ENCODE measurements at regions not wholly inside any gene's neighbourhood (a gene's known extent, or its start where the extent isn't known, plus 50 kb on each side); places are given as distances from the start of the nearest gene placed in this dataset.
A peak's percentile ranks its signal among the peaks of the same experiment; 100 is the strongest.

DNA sequence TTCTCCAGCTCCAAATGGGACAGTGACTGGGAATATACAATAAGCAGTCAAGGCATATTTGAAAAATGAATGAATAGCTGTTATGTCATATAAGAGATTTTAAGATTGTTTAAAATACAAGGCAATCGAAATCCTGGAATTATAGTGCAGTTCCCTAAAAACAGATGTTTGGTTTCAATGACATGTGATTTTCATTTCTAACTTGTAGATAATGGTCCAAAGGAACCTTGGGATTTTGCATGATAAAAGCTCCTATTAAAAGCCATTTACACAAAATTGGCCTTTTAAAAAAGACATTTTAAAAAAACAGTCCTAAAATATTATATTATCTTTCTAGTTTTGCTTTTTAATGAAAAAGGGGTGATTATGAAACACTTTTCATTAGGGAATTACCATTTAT, 905.1 kb downstream of the GALC start:
- DNase-seq = no peak

DNA sequence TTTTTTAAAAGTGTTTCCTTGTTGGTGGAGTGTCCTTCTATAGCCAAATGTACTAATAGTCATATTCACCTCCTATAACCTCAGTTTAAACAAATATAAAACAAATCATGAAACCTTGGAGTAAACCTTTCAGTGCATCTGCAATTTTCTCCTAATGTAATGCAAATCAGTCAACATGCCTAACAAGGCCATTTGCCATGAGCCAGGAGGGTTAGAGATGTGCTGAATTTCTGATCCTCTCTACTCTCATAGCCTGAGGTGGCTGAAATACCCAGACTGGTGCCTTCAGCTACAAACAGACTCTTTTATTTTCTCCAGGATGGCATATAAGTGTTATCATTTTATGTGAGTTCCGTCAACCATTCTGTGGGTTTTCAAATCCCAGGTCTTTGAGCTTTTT, 908.1 kb downstream of the GALC start:
- no peak for DNase-seq

DNA sequence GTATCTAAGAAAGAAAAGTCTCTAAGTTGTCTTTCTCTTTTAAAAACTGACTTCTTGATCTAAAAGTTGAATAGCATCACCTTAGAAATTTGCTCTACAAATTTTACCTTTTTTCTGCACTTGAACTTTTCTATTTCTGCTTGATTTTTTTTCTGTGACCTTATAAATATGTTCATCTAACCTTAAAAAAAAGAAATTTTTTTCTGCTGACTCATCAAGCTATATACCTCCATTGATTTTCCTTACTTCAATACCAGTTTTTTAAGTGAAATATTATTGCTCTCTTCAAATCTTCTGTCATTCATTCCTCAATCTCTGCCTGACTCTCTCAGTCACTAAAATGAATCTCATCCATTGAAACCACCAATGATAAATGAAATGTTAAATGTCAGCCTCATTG, 910.1 kb downstream of the GALC start:
- no peak for DNase-seq

DNA sequence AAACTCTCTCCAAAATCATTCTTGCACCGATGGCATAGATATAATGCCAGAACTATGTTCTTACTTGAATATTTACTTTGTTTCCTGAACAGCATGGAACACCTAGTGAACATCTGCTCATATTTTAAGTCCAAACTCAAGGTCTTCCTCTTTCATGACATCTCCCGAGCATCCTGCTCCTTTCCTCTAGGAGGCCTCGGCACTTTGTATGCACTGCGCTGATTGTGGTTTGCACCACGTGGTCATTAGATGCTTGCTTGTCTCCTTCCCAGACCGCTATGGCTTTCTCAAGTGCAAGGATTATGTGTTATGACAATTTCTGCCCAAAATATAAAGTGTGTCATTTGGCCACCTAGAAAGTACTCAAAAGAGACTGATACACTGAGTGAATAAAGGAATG, 912.0 kb downstream of the GALC start:
- no peak for DNase-seq

DNA sequence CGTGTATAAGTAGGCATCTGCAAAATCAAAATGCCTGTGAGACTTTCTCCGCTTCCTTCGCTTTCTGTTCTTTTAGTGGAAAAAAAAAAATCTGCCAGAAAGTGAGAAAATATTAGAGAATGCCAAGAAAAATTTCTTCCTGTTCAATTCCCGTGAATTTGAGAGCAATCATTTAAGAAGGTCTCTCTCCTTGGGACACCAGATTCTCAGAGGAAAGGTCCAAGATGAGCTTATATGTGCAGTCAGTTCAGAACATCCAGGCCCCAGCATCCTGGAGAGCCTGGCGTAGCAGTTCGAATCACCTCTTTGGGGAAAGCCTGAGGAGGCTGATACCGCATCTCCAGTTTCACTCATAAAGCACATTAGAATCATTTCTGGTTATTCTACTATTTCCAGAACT, 912.8 kb downstream of the GALC start:
- no peak for DNase-seq

DNA sequence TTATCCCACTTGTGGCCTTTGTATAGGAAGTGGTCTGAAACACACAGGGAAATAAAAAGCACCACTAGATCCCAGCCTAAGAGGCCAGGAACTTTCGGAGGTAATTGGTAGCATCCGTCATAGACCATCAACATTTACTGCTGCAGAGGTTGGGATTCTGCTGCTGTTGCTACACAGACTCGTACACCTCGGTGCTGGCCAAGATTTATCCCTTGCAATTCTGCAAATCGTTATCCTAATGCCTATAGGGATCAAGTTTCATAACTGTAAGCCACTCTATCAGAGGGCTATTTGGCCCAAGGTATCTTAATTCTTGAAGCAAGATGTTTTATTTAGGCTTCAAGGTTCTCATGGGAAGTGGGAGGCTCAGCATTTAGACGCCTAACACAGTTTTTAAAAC, 913.6 kb downstream of the GALC start:
- no peak for DNase-seq

DNA sequence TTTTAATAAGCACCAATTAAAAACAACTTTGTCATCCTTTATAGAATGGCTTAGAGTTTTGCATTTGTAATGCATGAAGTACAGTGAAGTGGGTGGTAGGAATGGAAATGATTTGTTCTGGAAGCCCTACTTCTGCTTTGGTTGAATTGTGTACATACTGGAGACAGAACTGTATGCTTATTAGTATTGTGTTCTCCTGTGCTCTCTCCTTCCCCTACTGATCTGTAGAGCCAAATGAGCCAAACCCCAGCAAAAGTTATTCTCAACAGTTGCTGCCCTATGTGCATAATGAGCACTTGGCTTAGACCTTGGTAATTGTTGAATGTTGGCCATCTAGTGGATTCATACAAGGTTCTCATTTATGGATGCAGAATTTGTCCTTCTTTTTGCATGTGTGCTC, 916.1 kb downstream of the GALC start:
- no peak for DNase-seq

DNA sequence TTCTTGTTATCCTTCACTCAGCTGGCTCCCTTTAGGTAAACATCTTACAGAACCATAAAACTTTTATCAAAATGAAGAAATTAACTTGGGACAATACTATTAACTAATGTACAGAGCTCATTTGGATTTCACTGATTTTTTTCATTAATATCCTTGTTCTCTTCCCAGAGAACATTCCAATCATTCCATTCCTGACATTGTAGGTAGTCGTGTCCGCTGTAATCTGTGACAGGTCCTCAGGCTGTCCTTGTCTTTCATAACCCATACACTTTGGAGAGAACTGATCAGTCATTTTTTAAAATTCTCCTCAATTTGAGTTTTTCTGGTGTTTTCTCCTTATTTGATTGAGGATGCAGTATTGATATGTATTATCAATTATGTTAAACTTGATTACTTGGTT, 916.8 kb downstream of the GALC start:
- DNase-seq = no peak

DNA sequence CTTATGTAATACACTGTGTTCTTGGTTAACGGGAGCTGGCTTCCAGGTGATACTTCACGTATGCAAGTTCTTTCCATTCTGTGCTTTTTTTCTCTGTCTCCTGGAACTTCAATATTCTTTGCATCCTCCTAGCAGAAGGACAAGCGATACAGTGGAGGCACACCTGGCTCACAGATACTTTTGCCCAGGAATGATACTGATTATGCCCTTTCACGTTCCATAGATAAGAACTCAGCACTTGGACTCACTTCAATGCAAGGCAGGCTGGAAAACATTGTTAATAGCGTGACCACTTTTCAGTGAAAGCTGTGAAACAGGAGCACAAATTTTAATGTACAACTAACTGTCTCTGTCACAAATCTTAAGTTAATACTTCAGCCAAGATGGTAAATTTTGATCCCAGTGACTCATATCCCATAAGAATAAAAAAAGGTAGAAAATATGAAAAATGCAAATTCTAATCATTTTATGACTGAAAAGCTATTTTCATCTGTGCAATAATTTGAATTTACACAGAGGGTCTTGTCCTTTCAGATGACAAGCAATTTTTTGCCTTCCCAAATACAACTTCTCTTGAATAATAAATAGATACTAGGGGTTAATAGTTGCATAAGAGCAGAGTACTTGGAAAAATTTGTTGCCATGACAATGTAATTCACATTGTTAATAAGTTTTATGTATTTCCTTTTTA, 919.0 kb downstream of the GALC start:
- no peak for DNase-seq

DNA sequence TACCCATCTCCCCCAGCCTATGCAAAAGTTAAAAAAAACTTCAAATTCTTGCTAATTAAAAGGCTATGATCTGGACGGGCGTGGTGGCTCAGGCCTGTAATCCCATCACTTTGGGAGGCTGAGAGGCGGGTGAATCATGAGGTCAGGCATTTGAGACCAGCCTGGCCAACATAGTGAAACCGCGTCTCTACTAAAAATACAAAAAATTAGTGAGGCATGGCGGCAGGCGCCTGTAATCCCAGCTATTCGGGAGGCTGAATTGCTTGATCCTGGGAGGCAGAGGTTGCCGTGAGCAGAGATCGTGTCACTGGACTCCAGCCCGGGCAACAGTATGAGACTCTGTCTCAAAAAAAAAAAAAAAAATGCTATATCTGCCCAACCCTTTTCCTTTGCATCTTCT, 925.4 kb downstream of the GALC start:
- DNase-seq = peak; percentile 8

DNA sequence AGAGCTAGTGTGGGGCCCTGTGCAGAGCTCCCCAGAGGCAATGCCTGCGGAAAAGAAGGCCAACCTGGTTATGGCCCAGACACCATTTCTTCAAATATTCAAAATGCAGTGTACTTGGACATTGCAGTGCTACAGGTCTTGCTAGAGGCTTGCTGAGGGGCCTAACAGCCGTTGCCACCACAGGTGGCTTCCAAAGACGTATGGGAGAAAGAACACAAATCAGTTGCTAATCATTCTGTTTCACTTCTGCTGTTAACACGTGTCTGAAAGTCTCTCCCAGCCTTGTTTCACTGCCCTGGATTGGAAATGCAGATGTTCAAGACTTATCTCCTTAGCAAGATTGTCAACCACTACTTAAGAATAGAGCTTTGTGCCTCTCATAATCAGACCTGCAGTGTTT, 925.9 kb downstream of the GALC start:
- no peak for DNase-seq

DNA sequence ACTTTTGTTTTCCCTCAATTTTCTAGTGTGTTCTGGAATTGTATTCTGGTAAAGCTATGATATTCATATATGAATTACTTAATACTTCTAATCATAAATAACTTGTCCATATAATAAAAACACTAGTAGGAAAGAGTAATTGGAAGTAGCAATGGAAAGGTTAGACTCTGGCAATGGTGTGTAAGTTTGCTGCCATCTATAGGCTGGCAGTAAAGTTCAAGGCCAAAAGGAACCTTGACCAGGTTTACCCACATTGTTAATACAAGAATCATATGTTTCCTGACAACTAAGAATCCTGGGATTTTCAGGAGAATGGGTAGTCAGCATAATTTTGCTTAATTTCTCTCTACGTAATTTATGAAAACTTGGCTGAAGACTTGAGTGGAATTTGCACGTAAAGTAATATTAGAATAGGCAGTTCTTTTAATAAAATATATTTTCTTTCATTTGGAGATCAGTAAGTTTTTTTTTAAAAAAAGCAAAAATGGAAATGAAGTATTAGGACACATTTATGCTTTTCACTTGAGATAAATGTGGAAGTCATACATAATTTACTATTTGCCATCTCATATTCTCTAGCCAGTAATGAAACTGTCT, 926.7 kb downstream of the GALC start:
- peak; percentile 10 for DNase-seq

DNA sequence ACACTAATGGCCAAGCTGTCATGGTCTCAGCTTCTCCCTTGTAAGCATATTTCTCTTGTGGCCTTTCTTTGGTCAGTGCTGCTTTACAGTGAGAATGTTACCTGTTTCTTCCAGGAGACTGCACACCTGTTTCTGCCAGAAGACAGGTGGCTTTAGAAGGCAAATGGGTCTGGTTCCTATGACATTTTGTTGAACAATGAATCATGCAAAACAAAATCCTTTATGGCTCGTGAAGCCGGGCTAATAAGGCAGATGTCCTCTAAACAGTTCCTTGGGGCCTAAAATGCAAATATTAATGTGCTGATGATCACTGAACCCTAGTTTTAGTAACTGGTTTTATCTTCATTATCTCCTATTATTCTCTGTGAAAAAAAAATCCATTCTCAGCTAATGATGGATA, 927.6 kb downstream of the GALC start:
- no peak for DNase-seq

DNA sequence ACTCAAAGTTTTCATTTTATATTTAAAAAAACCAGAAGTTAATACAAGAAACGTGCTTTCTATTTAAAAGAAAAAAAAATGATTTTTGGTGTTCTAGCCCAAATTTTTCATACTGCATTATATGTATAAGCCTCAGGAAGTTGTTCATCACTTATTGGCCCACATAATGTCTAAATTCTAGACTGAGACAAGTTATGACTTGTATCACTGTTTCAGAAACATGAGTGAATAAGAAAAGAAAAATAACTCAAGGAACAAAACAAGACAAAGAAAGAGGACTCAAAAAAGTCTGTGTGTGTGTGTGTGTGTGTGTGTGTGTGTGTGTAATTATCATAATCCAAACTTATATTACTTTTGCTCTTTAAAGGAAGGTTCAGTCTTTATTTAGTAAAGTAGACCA, 929.8 kb downstream of the GALC start:
- DNase-seq = no peak

DNA sequence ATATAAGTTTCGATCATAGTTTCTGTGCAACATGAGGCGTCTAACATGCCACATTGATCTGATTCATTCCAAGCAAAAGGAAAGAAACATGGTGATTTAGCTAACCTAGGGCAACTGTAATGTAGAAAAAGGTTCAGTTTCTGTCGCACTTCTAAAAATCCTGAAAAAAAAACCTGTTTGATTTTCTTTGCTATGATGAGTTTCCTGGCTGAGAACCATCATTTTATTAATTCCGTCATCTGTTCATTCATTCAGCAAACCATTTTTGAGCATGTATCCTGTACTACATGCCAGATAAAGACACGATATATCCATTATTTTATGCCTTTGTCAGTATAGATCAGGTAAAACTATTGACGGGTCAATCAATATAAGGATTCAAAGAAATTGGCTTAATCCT, 932.6 kb downstream of the GALC start:
- no peak for DNase-seq

DNA sequence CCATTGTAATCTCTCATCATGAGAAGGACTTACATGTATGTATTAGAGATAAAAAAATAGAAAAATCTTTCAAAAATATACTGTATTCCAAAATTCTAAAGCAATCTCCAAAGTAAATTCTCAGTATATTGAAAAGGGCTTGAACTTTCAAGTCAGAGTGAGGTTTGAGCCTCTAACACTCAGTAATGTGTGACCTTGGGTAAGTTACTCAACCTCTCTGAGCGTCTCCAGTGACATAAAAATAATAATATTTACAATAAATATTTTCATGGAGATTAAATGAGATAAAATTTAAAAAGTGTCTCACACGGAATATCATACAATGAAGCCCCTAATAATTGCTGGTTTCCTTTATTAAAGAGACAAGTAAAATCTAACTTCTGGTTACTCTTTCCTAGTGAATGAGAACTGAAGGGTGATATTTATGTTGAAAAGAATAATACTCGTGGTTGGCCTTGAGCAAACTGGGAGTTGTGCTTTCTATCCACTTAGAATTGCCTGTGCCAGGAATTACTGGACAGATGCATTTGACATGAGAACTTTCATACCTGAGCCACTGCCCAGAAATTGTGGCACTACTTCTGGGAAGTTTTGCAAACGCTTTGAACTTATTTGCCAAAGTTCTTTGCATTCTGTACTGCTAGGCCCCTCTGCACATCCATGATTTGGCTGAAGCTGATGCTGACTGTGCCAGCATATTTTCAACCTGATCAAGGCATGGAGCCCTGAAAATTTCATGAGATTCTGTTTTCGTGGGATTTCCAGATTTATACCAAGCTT, 933.7 kb downstream of the GALC start:
- DNase-seq = no peak

DNA sequence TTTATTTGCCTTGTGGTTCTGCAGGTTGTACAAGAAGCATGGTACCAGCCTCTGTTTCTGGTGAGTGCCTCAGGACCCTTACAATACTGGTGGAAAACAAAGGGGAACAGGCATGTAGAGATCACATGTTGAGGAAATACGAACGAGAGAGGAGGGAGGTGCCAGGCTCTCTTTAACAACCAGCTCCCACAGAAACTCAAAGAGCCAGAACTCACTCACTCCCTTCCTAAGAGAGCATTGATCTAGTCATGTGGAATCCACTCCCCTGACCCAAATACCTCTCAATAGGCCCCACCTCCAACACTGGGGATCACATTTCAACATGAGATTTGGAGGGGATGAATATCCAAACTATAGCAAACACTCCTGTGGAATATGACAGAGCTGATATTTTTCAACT, 938.0 kb downstream of the GALC start:
- DNase-seq = no peak

DNA sequence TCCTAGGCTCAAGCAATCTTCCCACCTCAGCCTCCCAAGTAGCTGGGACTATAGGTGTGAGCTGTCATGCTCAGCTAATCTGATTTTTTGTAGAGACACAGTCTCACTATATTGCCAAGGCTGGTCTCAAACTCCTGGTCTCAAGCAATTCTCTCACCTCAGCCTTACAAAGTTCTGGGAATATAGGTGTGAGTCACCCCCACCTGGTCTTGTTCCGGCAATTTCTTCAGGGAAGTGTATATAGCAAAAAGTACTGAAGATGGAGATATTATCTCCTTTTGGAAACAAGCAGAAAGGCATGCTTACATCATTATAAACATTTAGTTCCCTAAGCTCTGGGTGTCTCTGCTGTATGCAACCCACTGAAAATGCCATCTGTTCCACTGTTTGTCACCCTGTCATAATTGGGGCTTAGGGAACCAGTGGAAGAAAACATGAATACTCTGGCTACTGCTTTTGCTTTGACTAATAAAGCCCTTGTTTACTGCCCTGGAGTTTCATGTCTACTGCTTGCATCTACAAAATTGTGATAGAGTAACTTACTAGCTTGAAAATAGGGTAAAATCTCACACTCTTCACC, 940.2 kb downstream of the GALC start:
- DNase-seq = no peak

DNA sequence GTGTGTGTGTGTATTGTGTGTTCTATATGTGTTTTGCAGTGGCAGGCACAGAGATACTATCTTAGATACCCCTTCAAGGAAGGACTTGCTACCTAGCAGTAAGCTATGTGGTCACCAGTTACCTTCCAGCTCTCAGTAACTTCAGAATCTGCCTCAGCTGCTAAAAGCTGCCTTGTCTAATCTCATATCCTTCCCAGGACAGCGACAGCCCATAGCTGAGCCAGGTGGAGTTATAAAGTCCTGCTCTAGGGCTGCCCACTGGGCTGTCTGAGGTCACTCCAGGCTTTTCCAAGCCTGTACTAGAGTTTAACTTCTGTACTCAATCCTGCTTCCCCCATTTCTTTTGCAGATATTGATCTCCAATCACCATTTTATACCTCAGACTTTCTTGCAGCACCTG, 942.6 kb downstream of the GALC start:
- no peak for DNase-seq

DNA sequence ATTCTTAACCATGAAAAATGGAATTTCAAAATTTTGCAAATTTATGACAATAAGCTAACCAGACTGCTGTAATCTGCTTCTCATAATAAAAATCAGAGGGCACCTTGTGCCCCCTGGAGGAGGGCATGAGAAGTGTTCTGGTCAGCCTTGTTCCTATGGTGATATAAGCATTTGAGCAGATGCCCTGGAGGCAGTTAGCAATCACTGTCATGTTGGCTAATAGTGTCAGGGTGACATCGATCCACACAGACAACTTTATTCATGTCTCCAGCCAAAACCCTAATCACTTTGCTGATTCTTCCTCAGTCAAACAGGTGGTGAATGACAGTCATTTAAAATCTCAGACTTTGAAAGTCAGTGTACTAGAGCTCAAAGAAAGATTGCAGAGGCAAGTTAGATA, 943.0 kb downstream of the GALC start:
- DNase-seq = peak; percentile 50

DNA sequence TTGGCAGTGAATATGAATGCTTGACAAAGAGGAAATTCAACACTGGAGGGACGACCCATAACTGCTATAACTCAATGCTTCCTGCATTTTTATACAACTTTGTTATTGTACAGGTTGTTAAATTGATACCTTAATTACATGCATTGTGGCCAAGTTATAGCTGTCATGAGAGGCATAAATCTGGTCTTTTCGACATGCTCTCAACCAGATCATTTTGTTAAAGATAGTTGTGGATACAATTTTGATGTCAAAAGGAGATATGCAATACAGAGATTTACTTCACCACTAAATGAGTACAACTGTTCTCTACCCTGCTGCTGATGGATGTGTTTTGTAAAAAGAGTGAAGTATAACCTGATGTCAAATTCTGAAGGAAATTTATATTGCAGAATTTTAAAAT, 946.0 kb downstream of the GALC start:
- no peak for DNase-seq

DNA sequence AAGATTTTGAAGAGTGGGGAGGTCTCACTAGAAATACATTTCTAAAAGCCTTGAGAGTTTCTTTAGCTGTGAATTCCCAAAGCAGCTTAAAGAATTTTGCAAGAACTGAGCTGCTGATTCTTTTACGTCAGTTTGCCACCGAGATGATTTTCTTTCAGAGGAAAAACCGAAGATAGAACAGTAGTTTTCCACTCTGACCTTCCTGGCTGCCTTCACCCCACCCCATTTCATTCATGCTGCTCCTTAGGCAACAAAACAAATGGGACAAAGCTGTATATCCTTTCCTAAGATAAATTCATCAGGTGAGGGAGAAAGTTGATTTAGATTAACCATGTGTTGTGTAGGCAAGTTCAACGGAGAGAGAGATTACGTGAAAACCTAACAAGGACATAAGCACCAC, 947.0 kb downstream of the GALC start:
- no peak for DNase-seq

DNA sequence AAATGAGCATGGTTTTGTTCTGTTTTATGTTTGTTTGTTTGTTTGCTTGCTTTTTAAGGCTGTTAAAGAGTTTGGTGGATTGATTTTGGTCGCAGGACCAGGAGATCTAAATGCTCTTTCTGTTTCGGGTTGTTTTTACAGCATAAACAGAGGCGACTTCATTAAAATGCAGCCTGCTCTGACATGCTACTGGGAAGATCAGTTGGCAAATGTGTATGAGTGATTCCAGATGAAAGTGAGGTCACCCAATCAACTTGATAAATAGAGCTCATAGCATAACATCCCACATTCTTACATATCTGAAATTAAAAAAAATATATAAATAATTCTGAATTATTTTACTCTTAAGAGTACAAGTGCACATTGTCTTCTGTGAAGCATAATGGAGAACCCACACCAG, 947.7 kb downstream of the GALC start:
- DNase-seq = no peak

DNA sequence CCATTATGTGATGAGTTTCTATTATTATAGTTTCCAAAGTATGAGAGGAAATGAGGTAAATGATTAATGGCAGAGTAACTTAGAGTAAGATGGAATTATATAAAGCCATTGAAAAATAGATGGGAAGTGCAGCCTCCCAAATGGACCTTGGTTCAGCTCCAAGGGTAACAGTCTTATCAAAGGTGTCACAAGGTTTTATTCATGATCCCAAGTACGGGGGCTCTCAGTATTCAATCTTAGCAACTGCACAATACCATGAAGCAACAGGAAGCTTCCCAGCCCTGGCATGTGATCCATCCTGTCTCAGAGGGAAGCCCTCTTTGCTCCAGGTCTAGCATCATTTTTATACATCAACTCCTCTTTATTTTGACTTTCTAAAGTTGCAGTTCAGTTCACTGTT, 948.2 kb downstream of the GALC start:
- DNase-seq = no peak
